Keratinocyte (primary cell): ENCODE measurements at regions not wholly inside any gene's neighbourhood (a gene's known extent, or its start where the extent isn't known, plus 50 kb on each side); places are given as distances from the start of the nearest gene placed in this dataset.

ENCODE experiments used
- DNase-seq: peaks from one replicate; pipeline ENCODE4 v3.0.0-alpha.2; 2011; ENCODE audit warnings: low read depth, missing footprints, low spot score
- FAIRE-seq: peaks from 2 replicates; lab custom pipeline; 2011; peaks lifted over from hg19 to GRCh38; lab: Jason Lieb, UNC
- H2AFZ ChIP-seq: 2 replicates; pipeline ENCODE4 v1.6.0; 2012; ENCODE audit warnings: low read length, control low read depth, inconsistent platforms; ENCODE audit not compliant: control insufficient read depth
- H3K27ac ChIP-seq: 2 replicates; pipeline ENCODE4 v1.5.1; 2011; ENCODE audit warnings: low read length; ENCODE audit not compliant: control insufficient read depth, insufficient read depth
- H3K27me3 ChIP-seq: 3 replicates; pipeline ENCODE4 v1.6.0; 2011; ENCODE audit warnings: low read length; ENCODE audit not compliant: control insufficient read depth, insufficient read depth; ENCODE audit errors: extremely low read depth
- H3K36me3 ChIP-seq, 2 experiments: 2 replicates in 1 of 2; 3 replicates in 1 of 2; pipeline ENCODE4 v1.5.1; 2011; ENCODE audit warnings: low read length in 2 of 2, mild to moderate bottlenecking in 1 of 2; ENCODE audit not compliant: control insufficient read depth in 2 of 2, insufficient read depth in 2 of 2; ENCODE audit errors: extremely low read depth in 1 of 2
- H3K4me1 ChIP-seq: 3 replicates; pipeline ENCODE4 v1.5.1; 2011; ENCODE audit warnings: low read length; ENCODE audit not compliant: control insufficient read depth, insufficient read depth; ENCODE audit errors: extremely low read depth
- H3K4me2 ChIP-seq: 3 replicates; pipeline ENCODE4 v1.6.0; 2011; ENCODE audit warnings: low read depth, low read length; ENCODE audit not compliant: control insufficient read depth, insufficient read depth; ENCODE audit errors: extremely low read depth
- H3K4me3 ChIP-seq, 3 experiments: fragments of 200-600 bp in 1 of 3; sonication (generic) in 1 of 3; 2 replicates in 2 of 3; 3 replicates in 1 of 3; pipeline ENCODE4 v1.5.1; 2011 to 2016; ENCODE audit warnings: low read length in 3 of 3, mild to moderate bottlenecking in 3 of 3, control low read depth in 2 of 3, inconsistent platforms in 1 of 3, low read depth in 1 of 3, mixed read lengths in 1 of 3, mixed run types in 1 of 3, moderate library complexity in 1 of 3; ENCODE audit not compliant: control insufficient read depth in 2 of 3, insufficient read depth in 2 of 3; ENCODE audit errors: extremely low read depth in 1 of 3
- H3K79me2 ChIP-seq: 2 replicates; pipeline ENCODE4 v1.6.0; 2012; ENCODE audit warnings: low read length; ENCODE audit not compliant: control insufficient read depth, insufficient read depth
- H3K9ac ChIP-seq: 3 replicates; pipeline ENCODE4 v1.6.0; 2011; ENCODE audit warnings: low read length; ENCODE audit not compliant: control insufficient read depth, insufficient read depth; ENCODE audit errors: extremely low read depth
- H3K9me1 ChIP-seq: 3 replicates; pipeline ENCODE4 v1.6.0; 2011; ENCODE audit warnings: low read length; ENCODE audit not compliant: control insufficient read depth, insufficient read depth; ENCODE audit errors: extremely low read depth
- H3K9me3 ChIP-seq: 2 replicates; pipeline ENCODE4 v1.5.1; 2012; ENCODE audit warnings: low read depth, low read length; ENCODE audit not compliant: control insufficient read depth
- H4K20me1 ChIP-seq: 3 replicates; pipeline ENCODE4 v1.6.0; 2011; ENCODE audit warnings: low read length; ENCODE audit not compliant: control insufficient read depth, insufficient read depth; ENCODE audit errors: extremely low read depth
- EZH2 ChIP-seq: IDR thresholded peaks from one replicate; pipeline ENCODE4 v1.6.1; 2012; ENCODE audit warnings: inconsistent platforms, mild to moderate bottlenecking, low read length, moderate library complexity
- dilution Hi-C: fragments of 300-500 bp; cut with MboI; formaldehyde crosslinking; loops from one replicate; pipeline ENCODE4 v1.7.0; 2020; ENCODE audit warnings: low sequenced_read_pairs; ENCODE audit not compliant: extremely low pct_ligation_motif_present
- TF ChIP-seq, protein P1 (sequence below), 3 experiments: IDR thresholded peaks in 1 of 3; conservative IDR thresholded peaks in 1 of 3; optimal IDR thresholded peaks in 1 of 3; 2 replicates in 2 of 3; 3 replicates in 1 of 3; pipeline versions ENCODE3 to v1.5.1; 2011; ENCODE audit warnings: low read length in 3 of 3, mild to moderate bottlenecking in 3 of 3, moderate library complexity in 2 of 3, control low read depth in 1 of 3, inconsistent platforms in 1 of 3; ENCODE audit not compliant: insufficient read depth in 2 of 3; ENCODE audit errors: extremely low read depth in 1 of 3

GRCh38 chr13:33345842-33346241 is 60.3 kb upstream of the STARD13 start:
- dilution Hi-C loops = no loop called here
- no peaks in the 10 kb centered on the region for H3K79me2 ChIP-seq
- no peaks in the 10 kb centered on the region for H3K27me3 ChIP-seq
- peaks cover 4% of the 10 kb centered on the region for H3K4me1 ChIP-seq
- TF ChIP-seq EZH2 = no peak
- TF ChIP-seq, protein P1, sequence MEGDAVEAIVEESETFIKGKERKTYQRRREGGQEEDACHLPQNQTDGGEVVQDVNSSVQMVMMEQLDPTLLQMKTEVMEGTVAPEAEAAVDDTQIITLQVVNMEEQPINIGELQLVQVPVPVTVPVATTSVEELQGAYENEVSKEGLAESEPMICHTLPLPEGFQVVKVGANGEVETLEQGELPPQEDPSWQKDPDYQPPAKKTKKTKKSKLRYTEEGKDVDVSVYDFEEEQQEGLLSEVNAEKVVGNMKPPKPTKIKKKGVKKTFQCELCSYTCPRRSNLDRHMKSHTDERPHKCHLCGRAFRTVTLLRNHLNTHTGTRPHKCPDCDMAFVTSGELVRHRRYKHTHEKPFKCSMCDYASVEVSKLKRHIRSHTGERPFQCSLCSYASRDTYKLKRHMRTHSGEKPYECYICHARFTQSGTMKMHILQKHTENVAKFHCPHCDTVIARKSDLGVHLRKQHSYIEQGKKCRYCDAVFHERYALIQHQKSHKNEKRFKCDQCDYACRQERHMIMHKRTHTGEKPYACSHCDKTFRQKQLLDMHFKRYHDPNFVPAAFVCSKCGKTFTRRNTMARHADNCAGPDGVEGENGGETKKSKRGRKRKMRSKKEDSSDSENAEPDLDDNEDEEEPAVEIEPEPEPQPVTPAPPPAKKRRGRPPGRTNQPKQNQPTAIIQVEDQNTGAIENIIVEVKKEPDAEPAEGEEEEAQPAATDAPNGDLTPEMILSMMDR (optimal IDR thresholded peaks at IDR 0.05 in 1 of 3, IDR thresholded peaks at IDR 0.05 in 1 of 3, conservative IDR thresholded peaks at IDR 0.05 in 1 of 3; ENCODE audit: extremely low read depth in 1 of 3, insufficient read depth in 2 of 3, low read length in 3 of 3) = no peak
- no peak overlapping the region for H3K27ac ChIP-seq
- H3K9me1 ChIP-seq = no peaks in the 10 kb centered on the region
- H3K4me2 ChIP-seq = no peak overlapping the region
- no peak overlapping the region for H2AFZ ChIP-seq
- H3K9me3 ChIP-seq = no peaks in the 10 kb centered on the region
- H3K4me3 ChIP-seq = no peak overlapping the region
- no peak for DNase-seq
- no peak for FAIRE-seq
- H3K9ac ChIP-seq = no peak overlapping the region
- H3K36me3 ChIP-seq = no peaks in the 10 kb centered on the region
- no peaks in the 10 kb centered on the region for H4K20me1 ChIP-seq

- dilution Hi-C loops = no loop called here
- Histone ChIP-seq H4K20me1 (no peaks in the 10 kb centered on the region), H3K9me3 (no peaks in the 10 kb centered on the region), H2AFZ (no peak overlapping the region), H3K79me2 (no peaks in the 10 kb centered on the region), H3K27me3 (no peaks in the 10 kb centered on the region), H3K27ac (no peak overlapping the region), H3K36me3 (no peaks in the 10 kb centered on the region), H3K4me3 (no peak overlapping the region), H3K4me1 (peaks cover 4% of the 10 kb centered on the region), H3K4me2 (no peak overlapping the region), H3K9ac (no peak overlapping the region), H3K9me1 (no peaks in the 10 kb centered on the region)
- TF ChIP-seq, protein P1 (optimal IDR thresholded peaks at IDR 0.05 in 1 of 3, IDR thresholded peaks at IDR 0.05 in 1 of 3, conservative IDR thresholded peaks at IDR 0.05 in 1 of 3; ENCODE audit: extremely low read depth in 1 of 3, insufficient read depth in 2 of 3, low read length in 3 of 3) = no peak
- TF ChIP-seq EZH2 = no peak
- DNase-seq = no peak
- FAIRE-seq = no peak
Observed at GRCh38 chr13:33347861-33348260, 62.3 kb upstream of the STARD13 start.
